IMR-90 (cell line): ENCODE measurements at regions not wholly inside any gene's neighbourhood (a gene's known extent, or its start where the extent isn't known, plus 50 kb on each side); places are given as distances from the start of the nearest gene placed in this dataset.

Experiments
- ATAC-seq: fragments of 200-7000 bp; cut with Tn5 transposase; 2 replicates; pipeline ENCODE4 v1.9.1; 2020; ENCODE audit warnings: low read depth, mild to moderate bottlenecking, moderate library complexity
- BruUV-seq: library from RNA; stranded (reverse); fragments of 400-500 nt; replicated peaks from 2 replicates; lab custom pipeline; 2021; lab: Mats Ljungman, UMichigan
- CTCF ChIA-PET: fragments of 300-600 bp; formaldehyde crosslinking; extraction: SDS; loops from one replicate; lab custom pipeline; 2021; ENCODE audit warnings: antibody characterized with exemption; lab: Yijun Ruan, JAX
- POLR2A ChIA-PET: fragments of 300-600 bp; sonication (Branson Sonifier 250); formaldehyde crosslinking; loops from one replicate; lab custom pipeline; 2022; ENCODE audit warnings: antibody characterized with exemption; ENCODE audit not compliant: unreplicated experiment; lab: Charles Lee
- DNase-seq: peaks from one replicate; pipeline ENCODE4 v3.0.0; 2013
- H2AFZ ChIP-seq: replicated peaks from 2 replicates; pipeline ENCODE3; 2013; ENCODE audit warnings: low read length, mild to moderate bottlenecking; ENCODE audit not compliant: poor library complexity
- H2AK5ac ChIP-seq: 2 replicates; pipeline ENCODE4 v1.6.1; 2013; ENCODE audit warnings: low read depth, low read length, inconsistent platforms
- H2AK9ac ChIP-seq: replicated peaks from 2 replicates; pipeline ENCODE3; 2013; ENCODE audit warnings: mild to moderate bottlenecking, low read depth, low read length, moderate library complexity; ENCODE audit not compliant: poor library complexity
- H2BK120ac ChIP-seq: 2 replicates; pipeline ENCODE4 v1.6.1; 2013; ENCODE audit warnings: low read depth, low read length, inconsistent platforms
- H2BK15ac ChIP-seq: 3 replicates; pipeline ENCODE4 v1.6.1; 2013; ENCODE audit warnings: low read depth, low read length, inconsistent platforms
- H2BK20ac ChIP-seq: 2 replicates; pipeline ENCODE4 v1.6.1; 2013; ENCODE audit warnings: low read depth, mild to moderate bottlenecking, inconsistent platforms, low read length, moderate library complexity
- H2BK5ac ChIP-seq: 2 replicates; pipeline ENCODE4 v1.6.1; 2013; ENCODE audit warnings: mild to moderate bottlenecking, low read depth, low read length, inconsistent platforms; ENCODE audit not compliant: poor library complexity, severe bottlenecking
- H3K14ac ChIP-seq: replicated peaks from 2 replicates; pipeline ENCODE4 v1.6.1; 2013; ENCODE audit warnings: low read depth, low read length, inconsistent platforms
- H3K18ac ChIP-seq: 2 replicates; pipeline ENCODE4 v1.6.1; 2013; ENCODE audit warnings: low read depth, low read length, control low read depth
- H3K23ac ChIP-seq: 2 replicates; pipeline ENCODE4 v1.6.1; 2013; ENCODE audit warnings: low read depth, low read length, inconsistent platforms
- H3K27ac ChIP-seq: 2 replicates; pipeline ENCODE4 v1.5.1; 2013; ENCODE audit warnings: mild to moderate bottlenecking, control low read depth, low read length; ENCODE audit not compliant: insufficient read depth
- H3K27me3 ChIP-seq: 2 replicates; pipeline ENCODE4 v1.6.1; 2013; ENCODE audit warnings: low read length; ENCODE audit not compliant: control insufficient read depth, insufficient read depth
- H3K36me3 ChIP-seq: 2 replicates; pipeline ENCODE4 v1.6.1; 2013; ENCODE audit warnings: low read length, mixed read lengths; ENCODE audit not compliant: control insufficient read depth, insufficient read depth
- H3K4ac ChIP-seq: 2 replicates; pipeline ENCODE4 v1.6.1; 2013; ENCODE audit warnings: low read depth, low read length, inconsistent platforms
- H3K4me1 ChIP-seq: 2 replicates; pipeline ENCODE4 v1.6.1; 2013; ENCODE audit warnings: low read length, mixed read lengths; ENCODE audit not compliant: control insufficient read depth, insufficient read depth
- H3K4me2 ChIP-seq: 2 replicates; pipeline ENCODE4 v1.6.1; 2013; ENCODE audit warnings: low read depth, mild to moderate bottlenecking, control low read depth, low read length, moderate library complexity
- H3K4me3 ChIP-seq: 2 replicates; pipeline ENCODE4 v1.5.1; 2013; ENCODE audit warnings: low read depth, mild to moderate bottlenecking, control low read depth, low read length, moderate library complexity; ENCODE audit not compliant: insufficient read depth
- H3K56ac ChIP-seq: 2 replicates; pipeline ENCODE4 v1.6.1; 2013; ENCODE audit warnings: low read length, inconsistent platforms; ENCODE audit not compliant: insufficient read depth; ENCODE audit errors: extremely low read depth
- H3K79me1 ChIP-seq, 2 experiments: 2 replicates each; pipeline ENCODE4 v1.6.1; 2013; ENCODE audit warnings: low read length in 2 of 2, inconsistent platforms in 1 of 2, low read depth in 1 of 2
- H3K9ac ChIP-seq: 2 replicates; pipeline ENCODE4 v1.6.1; 2013; ENCODE audit warnings: low read depth, low read length, control low read depth
- H3K9me1 ChIP-seq: 2 replicates; pipeline ENCODE4 v1.6.1; 2013; ENCODE audit warnings: low read length, inconsistent platforms; ENCODE audit not compliant: insufficient read depth
- H3K9me3 ChIP-seq: 2 replicates; pipeline ENCODE4 v1.6.1; 2013; ENCODE audit warnings: low read length; ENCODE audit not compliant: control insufficient read depth, insufficient read depth
- H4K20me1 ChIP-seq: 2 replicates; pipeline ENCODE4 v1.6.1; 2013; ENCODE audit warnings: low read length, inconsistent platforms; ENCODE audit not compliant: insufficient read depth
- H4K5ac ChIP-seq: 2 replicates; pipeline ENCODE4 v1.6.1; 2013; ENCODE audit warnings: mild to moderate bottlenecking, low read depth, low read length, control low read depth
- H4K8ac ChIP-seq, 2 experiments: 2 replicates each; pipeline ENCODE4 v1.6.1; 2013; ENCODE audit warnings: low read depth in 2 of 2, low read length in 2 of 2, control low read depth in 1 of 2, inconsistent platforms in 1 of 2
- H4K91ac ChIP-seq: 2 replicates; pipeline ENCODE4 v1.6.1; 2013; ENCODE audit warnings: low read depth, low read length, inconsistent platforms; ENCODE audit not compliant: insufficient read depth
- BHLHE40 ChIP-seq: fragments of 150-350 bp; IDR thresholded peaks from 2 replicates; pipeline ENCODE4 v1.6.1; 2016; ENCODE audit warnings: mild to moderate bottlenecking, low read depth, low read length
- CEBPB ChIP-seq: IDR thresholded peaks from 2 replicates; pipeline ENCODE4 v1.6.1; 2012; ENCODE audit warnings: low read depth, low read length, improper control_type of control experiment
- CHD1 ChIP-seq: IDR thresholded peaks from 2 replicates; pipeline ENCODE4 v1.6.1; 2012; ENCODE audit warnings: low read depth, low read length, improper control_type of control experiment
- FOS ChIP-seq: fragments of 150-350 bp; IDR thresholded peaks from 2 replicates; pipeline ENCODE4 v1.6.1; 2016; ENCODE audit warnings: low read depth, low read length
- MAFK ChIP-seq: IDR thresholded peaks from 2 replicates; pipeline ENCODE4 v1.6.1; 2012; ENCODE audit warnings: low read depth, low read length, improper control_type of control experiment
- MAZ ChIP-seq: IDR thresholded peaks from 2 replicates; pipeline ENCODE4 v1.6.1; 2012; ENCODE audit warnings: low read depth, mild to moderate bottlenecking, low read length, improper control_type of control experiment, moderate library complexity, borderline replicate concordance
- MXI1 ChIP-seq: IDR thresholded peaks from 2 replicates; pipeline ENCODE4 v1.6.1; 2012; ENCODE audit warnings: low read depth, mild to moderate bottlenecking, low read length, moderate library complexity, borderline replicate concordance
- NFE2L2 ChIP-seq: fragments of 150-350 bp; IDR thresholded peaks from 2 replicates; pipeline ENCODE4 v1.6.1; 2016; ENCODE audit warnings: low read depth, mild to moderate bottlenecking, low read length
- POLR2A ChIP-seq: IDR thresholded peaks from 2 replicates; pipeline ENCODE4 v1.6.1; 2012; ENCODE audit warnings: mild to moderate bottlenecking, low read depth, low read length
- RAD21 ChIP-seq: IDR thresholded peaks from 2 replicates; pipeline ENCODE4 v1.6.1; 2012; ENCODE audit warnings: low read length, improper control_type of control experiment
- RCOR1 ChIP-seq: IDR thresholded peaks from 2 replicates; pipeline ENCODE4 v1.6.1; 2012; ENCODE audit warnings: mild to moderate bottlenecking, low read length, improper control_type of control experiment; ENCODE audit not compliant: insufficient replicate concordance
- RFX5 ChIP-seq: IDR thresholded peaks from 2 replicates; pipeline ENCODE4 v1.8.0; 2012; ENCODE audit warnings: low read depth, mild to moderate bottlenecking, low read length, moderate library complexity
- SMC3 ChIP-seq: fragments of 150-350 bp; IDR thresholded peaks from 2 replicates; pipeline ENCODE4 v1.6.1; 2016; ENCODE audit warnings: low read depth, mild to moderate bottlenecking, antibody characterized with exemption, low read length, moderate library complexity
- WGBS, 2 experiments: methylation state at CpG; one replicate each; pipeline versions ENCODE4 v1.1.5 to v1.1.7; 2013; ENCODE audit warnings: missing lambda C conversion rate in 2 of 2; ENCODE audit not compliant: insufficient read length in 1 of 2; ENCODE audit errors: extremely low coverage in 2 of 2; 5-methylcytosine and 5-hydroxymethylcytosine counted together
- dilution Hi-C: fragments of 300-500 bp; cut with HindIII; formaldehyde crosslinking; loops from one replicate; pipeline ENCODE4 v1.14.3; 2018; ENCODE audit warnings: low sequenced_read_pairs; ENCODE audit not compliant: unreplicated experiment
- in situ Hi-C: fragments of 300-500 bp; cut with MboI; formaldehyde crosslinking; loops from 3 replicates; pipeline ENCODE4 v1.14.3; 2019; ENCODE audit warnings: low sequenced_read_pairs, inconsistent platforms, mixed read lengths
- intact Hi-C: fragments of 100-400 bp; cut with micrococcal nuclease; formaldehyde crosslinking; loops from 2 replicates; pipeline ENCODE4 v1.10.0; 2022
- TF ChIP-seq, protein P1 (sequence below): fragments of 150-350 bp; IDR thresholded peaks from 2 replicates; pipeline ENCODE4 v1.6.1; 2016; ENCODE audit warnings: low read depth, mild to moderate bottlenecking, low read length, moderate library complexity, borderline replicate concordance
- TF ChIP-seq, protein P2 (sequence below): conservative IDR thresholded peaks from 2 replicates; pipeline ENCODE4 v1.5.1; 2012; ENCODE audit warnings: mild to moderate bottlenecking, low read depth, low read length, improper control_type of control experiment
- TF ChIP-seq, protein P3 (sequence below): fragments of 150-350 bp; IDR thresholded peaks from 2 replicates; pipeline ENCODE4 v1.6.1; 2017; ENCODE audit warnings: mild to moderate bottlenecking, antibody characterized with exemption, low read length, low read depth

DNA sequence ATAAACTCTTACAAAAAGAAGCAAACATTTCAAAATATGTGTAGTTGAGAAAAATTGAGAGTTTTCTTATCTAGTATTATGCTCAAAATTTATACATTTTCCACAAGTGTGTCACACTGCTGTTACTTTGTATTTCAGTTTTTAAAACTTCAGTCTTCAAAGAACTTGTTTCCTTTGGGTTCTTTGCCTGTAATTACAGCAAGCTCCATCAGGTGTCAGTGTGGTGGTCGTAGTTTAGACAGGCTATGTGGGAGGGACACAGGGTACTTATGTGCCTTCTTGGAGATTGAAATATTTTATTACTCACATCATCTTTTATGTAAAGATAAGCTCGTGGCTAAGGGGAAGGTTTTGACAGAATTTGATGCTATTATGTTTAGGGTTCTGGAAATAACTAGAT, 360.5 kb downstream of the FGFR2 start:
- Histone ChIP-seq H3K18ac (no peak overlapping the region), H3K4me3 (no peak overlapping the region), H4K8ac (no peak overlapping the region), H3K56ac (no peak overlapping the region), H3K9me3 (peaks cover 11% of the 10 kb centered on the region), H2AK9ac (no peak overlapping the region), H2AK5ac (no peak overlapping the region), H4K91ac (no peak overlapping the region), H3K79me1 (no peaks in the 10 kb centered on the region), H3K14ac (no peak overlapping the region), H2BK20ac (no peak overlapping the region), H3K27me3 (no peaks in the 10 kb centered on the region), H2AFZ (no peak overlapping the region), H3K9me1 (no peaks in the 10 kb centered on the region), H4K20me1 (no peaks in the 10 kb centered on the region), H3K27ac (no peak overlapping the region), H3K4me1 (no peaks in the 10 kb centered on the region), H3K9ac (no peak overlapping the region), H2BK5ac (no peak overlapping the region), H3K23ac (no peak overlapping the region), H3K4ac (no peak overlapping the region), H2BK120ac (no peak overlapping the region), H4K5ac (no peak overlapping the region), H2BK15ac (no peak overlapping the region), H3K4me2 (no peak overlapping the region), H3K36me3 (no peaks in the 10 kb centered on the region)
- WGBS, 2 experiments = no CpG with 5 or more reads among the region's 2 CpGs
- DNase-seq = no peak
- TF ChIP-seq, protein P1, sequence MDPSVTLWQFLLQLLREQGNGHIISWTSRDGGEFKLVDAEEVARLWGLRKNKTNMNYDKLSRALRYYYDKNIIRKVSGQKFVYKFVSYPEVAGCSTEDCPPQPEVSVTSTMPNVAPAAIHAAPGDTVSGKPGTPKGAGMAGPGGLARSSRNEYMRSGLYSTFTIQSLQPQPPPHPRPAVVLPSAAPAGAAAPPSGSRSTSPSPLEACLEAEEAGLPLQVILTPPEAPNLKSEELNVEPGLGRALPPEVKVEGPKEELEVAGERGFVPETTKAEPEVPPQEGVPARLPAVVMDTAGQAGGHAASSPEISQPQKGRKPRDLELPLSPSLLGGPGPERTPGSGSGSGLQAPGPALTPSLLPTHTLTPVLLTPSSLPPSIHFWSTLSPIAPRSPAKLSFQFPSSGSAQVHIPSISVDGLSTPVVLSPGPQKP = no peak
- no peak for TF ChIP-seq MXI1
- TF ChIP-seq NFE2L2 = no peak
- TF ChIP-seq CHD1 = no peak
- TF ChIP-seq RCOR1 = no peak
- TF ChIP-seq MAZ = no peak
- TF ChIP-seq SMC3 = no peak
- no peak for TF ChIP-seq RAD21
- no peak for TF ChIP-seq FOS
- TF ChIP-seq, protein P2, sequence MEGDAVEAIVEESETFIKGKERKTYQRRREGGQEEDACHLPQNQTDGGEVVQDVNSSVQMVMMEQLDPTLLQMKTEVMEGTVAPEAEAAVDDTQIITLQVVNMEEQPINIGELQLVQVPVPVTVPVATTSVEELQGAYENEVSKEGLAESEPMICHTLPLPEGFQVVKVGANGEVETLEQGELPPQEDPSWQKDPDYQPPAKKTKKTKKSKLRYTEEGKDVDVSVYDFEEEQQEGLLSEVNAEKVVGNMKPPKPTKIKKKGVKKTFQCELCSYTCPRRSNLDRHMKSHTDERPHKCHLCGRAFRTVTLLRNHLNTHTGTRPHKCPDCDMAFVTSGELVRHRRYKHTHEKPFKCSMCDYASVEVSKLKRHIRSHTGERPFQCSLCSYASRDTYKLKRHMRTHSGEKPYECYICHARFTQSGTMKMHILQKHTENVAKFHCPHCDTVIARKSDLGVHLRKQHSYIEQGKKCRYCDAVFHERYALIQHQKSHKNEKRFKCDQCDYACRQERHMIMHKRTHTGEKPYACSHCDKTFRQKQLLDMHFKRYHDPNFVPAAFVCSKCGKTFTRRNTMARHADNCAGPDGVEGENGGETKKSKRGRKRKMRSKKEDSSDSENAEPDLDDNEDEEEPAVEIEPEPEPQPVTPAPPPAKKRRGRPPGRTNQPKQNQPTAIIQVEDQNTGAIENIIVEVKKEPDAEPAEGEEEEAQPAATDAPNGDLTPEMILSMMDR = no peak
- TF ChIP-seq CEBPB = no peak
- no peak for TF ChIP-seq BHLHE40
- no peak for TF ChIP-seq RFX5
- TF ChIP-seq, protein P3, sequence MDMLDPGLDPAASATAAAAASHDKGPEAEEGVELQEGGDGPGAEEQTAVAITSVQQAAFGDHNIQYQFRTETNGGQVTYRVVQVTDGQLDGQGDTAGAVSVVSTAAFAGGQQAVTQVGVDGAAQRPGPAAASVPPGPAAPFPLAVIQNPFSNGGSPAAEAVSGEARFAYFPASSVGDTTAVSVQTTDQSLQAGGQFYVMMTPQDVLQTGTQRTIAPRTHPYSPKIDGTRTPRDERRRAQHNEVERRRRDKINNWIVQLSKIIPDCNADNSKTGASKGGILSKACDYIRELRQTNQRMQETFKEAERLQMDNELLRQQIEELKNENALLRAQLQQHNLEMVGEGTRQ = no peak
- TF ChIP-seq POLR2A = no peak
- TF ChIP-seq MAFK = no peak
- in situ Hi-C loops (no loop called here), dilution Hi-C loops (no loop called here), intact Hi-C loops (no loop called here)
- no peak for ATAC-seq
- ChIA-PET CTCF (no interaction called here), POLR2A (no interaction called here)
- BruUV-seq = no TSS peak
